A549 (cell line): ENCODE measurements at regions not wholly inside any gene's neighbourhood (a gene's known extent, or its start where the extent isn't known, plus 50 kb on each side); places are given as distances from the start of the nearest gene placed in this dataset.

Source experiments
- CBX8 ChIP-seq: fragments of 200-600 bp; sonication (generic); IDR thresholded peaks from 2 replicates; pipeline ENCODE4 v1.6.1; 2016
- TF ChIP-seq, protein P1 (sequence below): fragments of >200 bp; sonication (Bioruptor Twin); formaldehyde crosslinking; IDR thresholded peaks from 3 replicates; pipeline ENCODE4 v1.5.1; 2016

DNA sequence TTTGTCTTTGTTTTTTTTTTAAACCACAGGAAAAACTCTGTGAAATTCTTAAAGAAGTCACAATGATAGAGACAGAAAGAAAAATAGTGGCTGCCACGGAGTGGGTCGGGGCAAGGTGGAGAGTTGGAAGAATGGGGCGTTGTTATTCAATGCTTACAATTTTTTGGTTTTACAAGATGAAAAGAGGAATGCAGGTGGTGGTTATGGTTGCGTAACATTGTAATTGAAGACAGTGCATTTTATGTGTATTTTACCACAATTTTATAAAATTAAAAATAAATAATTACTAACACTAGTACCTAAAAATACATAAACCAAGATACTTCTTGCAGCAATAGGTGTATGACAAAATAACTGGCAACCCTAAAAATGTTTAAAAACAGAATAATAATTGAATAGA is 76.9 kb upstream of the VOPP1 start:
- TF ChIP-seq CBX8: no peak
- TF ChIP-seq, protein P1, sequence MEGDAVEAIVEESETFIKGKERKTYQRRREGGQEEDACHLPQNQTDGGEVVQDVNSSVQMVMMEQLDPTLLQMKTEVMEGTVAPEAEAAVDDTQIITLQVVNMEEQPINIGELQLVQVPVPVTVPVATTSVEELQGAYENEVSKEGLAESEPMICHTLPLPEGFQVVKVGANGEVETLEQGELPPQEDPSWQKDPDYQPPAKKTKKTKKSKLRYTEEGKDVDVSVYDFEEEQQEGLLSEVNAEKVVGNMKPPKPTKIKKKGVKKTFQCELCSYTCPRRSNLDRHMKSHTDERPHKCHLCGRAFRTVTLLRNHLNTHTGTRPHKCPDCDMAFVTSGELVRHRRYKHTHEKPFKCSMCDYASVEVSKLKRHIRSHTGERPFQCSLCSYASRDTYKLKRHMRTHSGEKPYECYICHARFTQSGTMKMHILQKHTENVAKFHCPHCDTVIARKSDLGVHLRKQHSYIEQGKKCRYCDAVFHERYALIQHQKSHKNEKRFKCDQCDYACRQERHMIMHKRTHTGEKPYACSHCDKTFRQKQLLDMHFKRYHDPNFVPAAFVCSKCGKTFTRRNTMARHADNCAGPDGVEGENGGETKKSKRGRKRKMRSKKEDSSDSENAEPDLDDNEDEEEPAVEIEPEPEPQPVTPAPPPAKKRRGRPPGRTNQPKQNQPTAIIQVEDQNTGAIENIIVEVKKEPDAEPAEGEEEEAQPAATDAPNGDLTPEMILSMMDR: no peak
